Glomerular endothelial cell (primary cell): ENCODE measurements at regions not wholly inside any gene's neighbourhood (a gene's known extent, or its start where the extent isn't known, plus 50 kb on each side); places are given as distances from the start of the nearest gene placed in this dataset.

Experiments
- DNase-seq: peaks from one replicate; pipeline ENCODE4 v3.0.0-alpha.2; 2011; ENCODE audit warnings: low read depth, low spot score; ENCODE audit errors: extremely low read depth

DNA sequence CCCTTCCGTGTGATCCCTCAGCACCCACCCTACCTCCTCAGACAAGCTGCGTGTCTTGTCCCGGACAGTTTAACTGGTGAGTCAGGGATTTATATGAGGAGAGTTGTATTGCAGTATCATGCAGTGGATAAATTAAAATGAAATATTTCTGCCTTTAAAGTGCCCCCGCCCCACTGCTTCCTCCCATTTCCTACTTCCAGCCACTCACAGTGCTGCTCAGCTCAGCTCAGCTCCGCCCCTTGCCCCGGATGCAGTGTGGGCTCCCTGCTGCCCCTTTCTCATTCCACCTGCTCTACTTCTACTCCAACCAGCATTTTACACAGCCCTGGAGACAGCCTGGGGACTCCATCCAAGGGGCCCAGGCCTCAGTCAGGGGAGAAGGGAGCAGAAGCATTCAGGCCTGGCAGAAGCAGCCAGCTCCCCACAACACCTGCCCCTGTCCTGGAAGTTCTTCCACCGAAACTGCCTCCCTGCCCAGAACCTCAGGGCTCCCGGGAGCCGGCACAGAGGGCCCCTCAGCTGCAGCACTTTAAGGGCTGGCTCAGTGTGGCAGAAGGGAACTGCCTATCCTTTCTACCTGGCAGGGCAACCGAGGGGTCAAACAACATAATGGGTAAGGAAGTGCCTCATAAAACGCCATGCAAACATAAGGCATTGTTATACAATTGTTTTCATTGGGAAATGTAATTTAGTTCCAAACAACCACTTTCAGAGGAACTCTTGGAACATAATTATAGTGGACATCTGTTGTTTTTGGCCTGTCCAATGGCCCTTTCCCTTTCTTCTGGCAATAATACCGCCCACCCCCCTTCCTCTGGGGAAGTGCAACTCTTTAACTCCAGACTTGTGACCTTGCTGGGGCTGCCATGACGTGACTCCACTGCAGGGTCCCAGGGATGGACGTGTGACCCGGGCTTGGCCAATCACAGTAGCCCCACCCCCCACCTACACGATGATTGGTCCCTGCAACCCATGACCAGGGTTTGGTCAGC lies 102.3 kb downstream of the LIPG start:
- peak; percentile 86 for DNase-seq

DNA sequence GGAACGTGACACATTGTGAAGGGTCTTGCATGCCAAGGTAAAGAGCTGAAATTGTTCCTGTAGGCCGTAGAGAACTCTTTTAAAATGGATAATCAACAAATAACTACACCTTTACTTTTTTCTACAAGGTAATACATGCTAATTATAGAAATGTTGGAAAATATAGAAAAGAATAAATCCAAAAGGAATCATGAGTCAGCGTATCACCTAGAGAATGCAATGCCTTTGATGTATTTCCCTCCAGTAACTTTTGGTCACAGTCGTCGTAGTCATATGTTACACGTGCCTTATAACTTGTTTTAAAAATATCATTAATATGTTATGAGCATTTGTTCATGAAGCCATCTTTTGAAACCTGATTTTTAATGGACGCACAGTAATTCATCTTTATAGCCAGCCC lies 100.6 kb downstream of the LIPG start:
- DNase-seq = no peak

DNA sequence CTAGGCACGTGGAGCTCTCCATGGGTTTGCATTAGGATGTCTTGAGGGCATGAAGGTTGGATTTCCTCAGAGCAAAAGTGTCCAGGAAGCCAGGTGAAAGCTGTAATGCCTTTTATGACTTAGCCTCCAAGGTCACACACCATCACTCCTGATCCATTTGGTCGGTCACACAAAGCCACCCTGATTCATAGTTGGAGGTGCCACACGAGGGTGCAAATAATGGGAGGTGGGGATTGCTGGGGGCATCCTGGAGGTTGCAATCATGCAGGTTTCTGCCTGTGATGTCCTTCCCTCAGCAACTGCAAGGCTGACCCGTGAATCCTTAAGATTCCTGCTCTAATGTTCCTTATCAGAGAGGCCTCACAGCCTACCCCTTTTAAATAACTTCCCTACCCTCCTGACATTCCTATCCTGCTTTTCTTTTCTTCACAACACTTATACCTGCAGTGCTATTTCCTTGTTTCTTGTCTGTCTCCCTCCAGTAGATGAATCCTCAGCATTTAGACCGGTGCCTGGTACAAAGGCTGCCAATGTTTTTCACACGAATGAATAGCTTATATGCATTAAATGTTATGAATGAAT lies 97.1 kb downstream of the LIPG start:
- no peak for DNase-seq

DNA sequence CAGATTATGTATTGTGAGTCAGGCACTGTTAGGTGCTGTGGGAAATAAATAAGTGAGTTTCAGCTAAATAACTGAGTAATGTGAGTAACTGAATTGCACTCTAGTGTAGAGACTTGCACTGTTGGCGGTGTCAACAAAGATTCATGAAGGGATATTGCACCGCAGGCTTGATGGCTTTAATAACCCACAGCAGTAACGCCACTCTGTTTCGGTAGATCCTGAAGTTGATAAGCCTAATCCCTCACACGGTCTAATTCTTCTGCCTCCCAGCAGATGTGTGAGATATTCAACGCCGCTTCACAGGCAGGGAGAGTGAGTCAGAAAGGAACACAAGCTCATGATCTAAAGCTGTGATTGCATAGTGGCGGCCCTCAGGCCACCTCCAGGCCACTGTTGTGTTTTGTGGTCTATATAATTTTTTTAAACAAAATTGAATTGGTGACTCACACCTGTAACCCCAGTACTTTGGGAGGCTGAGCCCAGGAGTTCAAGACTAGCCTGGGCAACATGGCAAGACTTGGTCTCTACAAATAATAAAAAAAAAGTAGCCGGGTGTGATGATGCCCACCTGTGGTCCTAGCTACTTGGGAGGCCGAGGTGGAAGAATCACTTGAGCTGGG lies 94.3 kb downstream of the LIPG start:
- no peak for DNase-seq

DNA sequence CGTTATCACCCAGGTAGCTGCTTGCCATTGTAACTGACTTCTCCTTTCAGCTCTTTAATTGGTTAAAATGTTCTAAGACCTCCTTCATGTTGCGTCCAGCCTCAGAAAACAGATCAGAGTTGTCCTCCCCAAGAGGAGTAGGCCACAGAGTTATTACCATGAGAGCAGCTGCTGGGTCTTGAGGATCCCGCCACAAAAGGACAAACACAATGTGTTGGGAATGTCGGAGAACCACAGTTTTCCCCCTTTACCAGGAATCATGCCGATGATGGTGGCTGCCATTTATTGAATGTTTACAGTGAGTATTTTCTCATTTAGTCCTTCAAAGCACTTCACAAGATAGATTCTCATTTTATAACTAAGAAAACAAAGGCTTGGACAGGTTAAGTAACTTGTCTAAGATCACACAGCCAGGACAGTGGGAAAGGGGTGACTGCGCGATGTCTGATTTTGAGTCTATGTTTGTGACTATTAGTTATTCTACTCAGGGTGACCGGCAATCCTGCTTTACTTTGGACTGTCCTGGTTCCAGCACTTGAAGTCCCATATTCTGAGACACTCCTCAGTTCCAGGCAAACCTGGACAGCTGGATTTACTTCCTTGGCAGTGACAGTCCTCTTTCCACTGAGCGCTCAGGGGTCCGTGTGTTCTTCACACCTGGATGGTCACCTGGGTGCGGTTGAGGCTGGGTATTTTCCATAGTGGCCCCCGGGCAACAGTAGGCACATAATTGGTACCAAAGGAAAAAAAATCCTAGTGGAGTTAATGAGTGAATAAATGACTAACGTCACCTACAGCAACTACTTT lies 93.6 kb downstream of the LIPG start:
- DNase-seq = no peak

DNA sequence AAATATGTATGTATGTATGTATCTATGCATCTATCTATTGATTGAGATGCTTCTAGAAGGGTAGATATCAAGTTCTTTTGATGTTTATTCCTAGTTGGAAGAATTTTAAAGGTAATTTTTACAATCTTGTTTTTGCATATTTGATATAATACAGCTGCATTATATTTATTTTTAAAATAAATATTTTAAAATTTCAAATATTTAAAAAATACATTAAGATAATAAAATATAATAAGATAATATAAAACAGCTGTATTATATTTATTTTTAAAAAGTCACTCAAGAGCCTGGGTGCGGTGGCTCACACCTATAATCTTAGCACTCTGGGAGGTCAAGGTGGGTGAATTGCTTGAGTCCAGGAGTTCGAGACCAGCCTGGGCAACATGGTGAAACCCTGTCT lies 92.5 kb downstream of the LIPG start:
- no peak for DNase-seq

DNA sequence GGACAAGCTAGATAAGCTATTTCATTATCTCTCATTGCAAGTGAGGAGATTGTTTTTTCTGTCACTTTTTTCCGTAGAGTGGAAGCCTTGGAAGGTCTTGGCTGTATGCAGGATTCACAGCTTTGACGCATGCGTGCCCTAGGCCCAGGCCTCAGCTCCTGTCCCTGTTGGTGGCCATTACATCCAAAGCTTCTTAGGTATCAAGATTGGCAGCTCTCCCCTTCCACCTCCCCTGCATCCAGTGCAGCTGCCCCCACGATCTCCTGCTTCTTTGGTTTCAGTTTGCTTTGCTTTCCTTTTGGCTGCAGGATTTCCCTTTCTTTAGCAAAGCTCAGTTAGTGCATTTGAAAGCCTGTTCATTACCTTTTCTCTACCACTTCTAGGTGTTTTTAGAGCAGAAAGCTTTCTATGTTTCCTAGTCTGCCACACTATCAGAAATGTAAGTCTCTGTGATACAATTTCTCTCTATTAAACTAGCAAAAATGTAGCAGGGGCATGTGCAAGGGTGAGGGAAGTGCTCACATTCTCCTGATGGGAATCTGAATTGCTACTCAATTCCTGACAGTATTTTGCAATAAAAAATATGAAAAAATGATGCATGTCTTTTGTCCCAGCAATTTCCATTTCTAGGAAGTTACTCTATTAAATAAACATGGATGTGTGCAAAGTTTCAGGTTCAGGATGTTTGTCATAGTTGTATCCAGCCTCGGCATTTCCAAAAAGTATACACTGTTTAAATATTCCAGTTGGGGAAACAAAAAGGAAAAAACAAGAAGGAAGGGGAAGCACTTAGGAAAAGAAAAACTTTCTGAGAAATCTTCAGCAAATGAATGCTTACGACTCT lies 91.2 kb downstream of the LIPG start:
- no peak for DNase-seq

DNA sequence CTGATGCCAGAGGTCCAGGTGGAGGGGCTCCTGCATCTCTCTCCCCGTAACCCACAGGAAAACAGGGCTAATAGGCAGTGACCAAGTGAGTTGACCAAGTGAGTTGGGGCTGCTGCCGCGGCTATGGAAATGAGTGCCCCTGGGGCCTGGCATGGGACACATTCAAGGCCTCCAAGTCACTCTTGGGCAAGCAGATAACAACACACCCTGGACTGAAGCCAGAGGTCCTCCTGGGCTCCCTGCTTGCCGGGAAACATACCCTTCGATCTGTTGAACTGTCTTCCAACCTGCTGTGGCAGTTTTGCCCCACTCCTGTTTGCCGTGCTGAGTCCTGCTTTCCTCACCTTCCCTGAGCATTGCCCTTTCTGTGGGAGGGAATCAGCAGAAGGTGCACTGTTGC lies 89.2 kb downstream of the LIPG start:
- DNase-seq = no peak

DNA sequence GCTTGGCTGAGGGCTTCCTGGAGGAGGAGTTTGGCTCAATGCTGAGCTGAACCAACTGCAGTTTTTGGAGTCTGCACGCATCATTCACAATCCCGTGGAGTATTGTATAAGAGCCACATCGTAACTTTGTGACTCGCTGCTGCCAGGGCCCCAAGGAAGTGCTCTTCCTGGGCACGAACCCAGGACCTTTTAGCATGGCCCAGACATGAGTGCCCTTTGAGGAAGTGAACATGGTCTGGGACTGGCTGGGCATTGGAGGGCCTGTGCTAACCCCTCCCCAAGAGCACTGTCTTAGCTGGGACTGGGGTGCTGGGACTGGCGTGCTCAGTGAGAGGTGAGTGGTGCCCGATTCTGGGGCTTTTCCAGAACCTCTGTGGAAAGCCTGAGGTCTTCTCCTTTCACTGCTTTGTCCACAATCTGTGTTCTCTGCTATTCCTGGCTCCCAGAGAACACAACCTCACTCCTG lies 88.6 kb downstream of the LIPG start:
- no peak for DNase-seq

DNA sequence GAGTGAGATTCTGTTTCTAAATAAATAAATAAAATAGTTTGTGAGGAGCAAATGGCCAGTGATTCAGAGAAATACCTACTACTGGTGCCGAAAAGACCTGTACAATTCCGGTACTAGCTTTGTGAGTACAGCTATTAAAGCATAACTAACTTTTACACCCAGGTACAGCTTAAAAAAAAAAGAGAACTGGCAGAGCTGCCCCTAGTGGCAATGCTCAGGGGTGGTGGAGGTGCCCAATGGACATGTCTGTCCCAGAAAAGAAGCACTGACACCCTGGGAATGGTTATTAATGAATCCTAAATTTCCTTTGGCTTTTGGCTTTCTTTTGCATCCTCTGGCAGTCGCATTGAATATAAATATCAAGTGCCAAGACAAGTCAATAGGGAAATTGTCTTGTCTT lies 87.0 kb downstream of the LIPG start:
- no peak for DNase-seq
